Stomach (tissue), 4 donors: ENCODE measurements at regions not wholly inside any gene's neighbourhood (a gene's known extent, or its start where the extent isn't known, plus 50 kb on each side); places are given as distances from the start of the nearest gene placed in this dataset.

ENCODE experiments used
- EP300 ChIP-seq: sonication (generic); formaldehyde crosslinking; IDR thresholded peaks from one replicate; pipeline ENCODE4 v1.6.1; 2017; ENCODE audit warnings: antibody characterized with exemption
- POLR2A ChIP-seq, 4 donors: fragments of 450-650 bp; IDR thresholded peaks; one replicate each; pipeline ENCODE4 v1.6.1; 2016; ENCODE audit warnings: antibody characterized with exemption in 4 of 4, control low read depth in 2 of 4, mild to moderate bottlenecking in 1 of 4, moderate library complexity in 1 of 4
- POLR2AphosphoS5 ChIP-seq, 3 donors: sonication (generic); formaldehyde crosslinking; IDR thresholded peaks; one replicate each; pipeline ENCODE4 v1.6.1; 2016; ENCODE audit warnings: antibody characterized with exemption in 3 of 3
- TF ChIP-seq, protein P1 (sequence below), 7 experiments: fragments of 450-650 bp in 4 of 7; fragments of 200-600 bp in 3 of 7; sonication (generic) in 3 of 7; IDR thresholded peaks; one replicate each; pipeline ENCODE4 v1.5.1; 2016 to 2019; ENCODE audit warnings: antibody characterized with exemption in 7 of 7, control low read depth in 2 of 7, mild to moderate bottlenecking in 1 of 7

DNA sequence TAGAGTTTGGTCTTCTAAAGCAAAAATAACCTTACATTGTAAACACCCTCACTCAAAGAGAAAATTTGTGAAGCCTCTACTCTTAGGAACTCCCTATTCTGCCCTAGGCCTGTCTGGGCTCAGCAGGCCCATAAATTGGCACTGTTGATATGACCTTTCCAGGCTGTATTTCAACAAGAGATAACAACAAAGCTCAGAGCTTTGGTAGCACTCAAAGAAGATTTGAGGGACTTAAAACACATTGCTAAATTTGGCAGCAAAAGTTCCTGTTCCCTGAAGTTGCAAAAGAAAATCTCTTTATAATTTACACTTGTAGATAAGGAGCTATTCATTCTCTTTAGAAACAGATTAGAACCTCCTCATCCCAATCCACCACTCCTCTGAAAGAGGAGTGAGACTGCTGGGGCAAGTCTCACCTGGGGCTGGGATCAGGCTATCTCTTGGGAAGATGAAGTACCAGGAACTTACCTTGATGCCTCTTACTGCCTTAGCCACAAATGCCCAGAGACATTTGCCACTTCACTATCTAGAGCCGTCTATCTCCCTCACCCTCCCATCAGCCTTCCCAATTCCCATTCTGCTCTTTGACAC is 110.4 kb upstream of the AKIP1 start:
- TF ChIP-seq, protein P1, sequence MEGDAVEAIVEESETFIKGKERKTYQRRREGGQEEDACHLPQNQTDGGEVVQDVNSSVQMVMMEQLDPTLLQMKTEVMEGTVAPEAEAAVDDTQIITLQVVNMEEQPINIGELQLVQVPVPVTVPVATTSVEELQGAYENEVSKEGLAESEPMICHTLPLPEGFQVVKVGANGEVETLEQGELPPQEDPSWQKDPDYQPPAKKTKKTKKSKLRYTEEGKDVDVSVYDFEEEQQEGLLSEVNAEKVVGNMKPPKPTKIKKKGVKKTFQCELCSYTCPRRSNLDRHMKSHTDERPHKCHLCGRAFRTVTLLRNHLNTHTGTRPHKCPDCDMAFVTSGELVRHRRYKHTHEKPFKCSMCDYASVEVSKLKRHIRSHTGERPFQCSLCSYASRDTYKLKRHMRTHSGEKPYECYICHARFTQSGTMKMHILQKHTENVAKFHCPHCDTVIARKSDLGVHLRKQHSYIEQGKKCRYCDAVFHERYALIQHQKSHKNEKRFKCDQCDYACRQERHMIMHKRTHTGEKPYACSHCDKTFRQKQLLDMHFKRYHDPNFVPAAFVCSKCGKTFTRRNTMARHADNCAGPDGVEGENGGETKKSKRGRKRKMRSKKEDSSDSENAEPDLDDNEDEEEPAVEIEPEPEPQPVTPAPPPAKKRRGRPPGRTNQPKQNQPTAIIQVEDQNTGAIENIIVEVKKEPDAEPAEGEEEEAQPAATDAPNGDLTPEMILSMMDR (IDR thresholded peaks at IDR 0.05), result no peak
- no peak for TF ChIP-seq EP300
- TF ChIP-seq POLR2A (IDR thresholded peaks at IDR 0.05), result no peak
- TF ChIP-seq POLR2AphosphoS5 (IDR thresholded peaks at IDR 0.05), result no peak
